IgD-negative memory B cell (primary cell): ENCODE measurements at regions not wholly inside any gene's neighbourhood (a gene's known extent, or its start where the extent isn't known, plus 50 kb on each side); places are given as distances from the start of the nearest gene placed in this dataset.
"Not testable (repeated sequence)": the region's sequence is repeated elsewhere in the genome, so short reads cannot be mapped to it uniquely, and the experiment has no call there.

Source experiments
- H3K27ac Mint-ChIP-seq, 3 donors: one replicate each; pipeline ENCODE4 v1.8.0; 2020 to 2022; ENCODE audit warnings: mild to moderate bottlenecking in 3 of 3, mixed read lengths in 3 of 3, moderate library complexity in 1 of 3
- H3K27me3 Mint-ChIP-seq: one replicate; pipeline ENCODE4 v1.8.0; 2021; ENCODE audit warnings: mixed read lengths
- H3K36me3 Mint-ChIP-seq: one replicate; pipeline ENCODE4 v1.8.0; 2020; ENCODE audit warnings: mild to moderate bottlenecking, mixed read lengths
- H3K4me1 Mint-ChIP-seq, 3 donors: one replicate each; pipeline ENCODE4 v1.8.0; 2020 to 2022; ENCODE audit warnings: mixed read lengths in 3 of 3, mild to moderate bottlenecking in 1 of 3
- H3K4me3 Mint-ChIP-seq, 4 donors: one replicate each; pipeline ENCODE4 v1.8.0; 2020 to 2022; ENCODE audit warnings: mild to moderate bottlenecking in 4 of 4, mixed read lengths in 4 of 4, moderate library complexity in 3 of 4
- H3K9me3 Mint-ChIP-seq, 3 donors: one replicate each; pipeline ENCODE4 v1.8.0; 2020 to 2021; ENCODE audit warnings: mixed read lengths in 3 of 3, mild to moderate bottlenecking in 1 of 3

- Mint-ChIP-seq H3K4me3 (no peak overlapping the region), H3K4me1 (no peaks in the 10 kb centered on the region), H3K9me3 (peaks cover 3 to 7% (median 6%) of the 10 kb centered on the region in 3 donors), H3K27ac (no peak overlapping the region), H3K27me3 (no peaks in the 10 kb centered on the region), H3K36me3 (no peaks in the 10 kb centered on the region)
Observed at GRCh38 chr16:7792346-7792745, 459.7 kb downstream of the RBFOX1 start.

- Mint-ChIP-seq H3K4me3 (no peak overlapping the region), H3K27me3 (no peaks in the 10 kb centered on the region), H3K9me3 (peaks cover 4 to 7% (median 6%) of the 10 kb centered on the region in 3 donors), H3K4me1 (no peaks in the 10 kb centered on the region), H3K27ac (no peak overlapping the region), H3K36me3 (no peaks in the 10 kb centered on the region)
Observed at GRCh38 chr16:7791028-7791590, 458.5 kb downstream of the RBFOX1 start.

- Mint-ChIP-seq H3K4me3 (no peak overlapping the region), H3K27ac (no peak overlapping the region), H3K36me3 (peaks cover 1% of the 10 kb centered on the region), H3K9me3 (peaks cover 5 to 19% (median 14%) of the 10 kb centered on the region in 3 donors), H3K27me3 (no peaks in the 10 kb centered on the region), H3K4me1 (no peaks in the 10 kb centered on the region)
Observed at GRCh38 chr16:7775072-7775488, 442.4 kb downstream of the RBFOX1 start.

GRCh38 chr16:7772722-7773121 lies 440.1 kb downstream of the RBFOX1 start:
- Mint-ChIP-seq H3K4me1 (no peaks in the 10 kb centered on the region), H3K36me3 (peaks cover 1% of the 10 kb centered on the region), H3K27me3 (no peaks in the 10 kb centered on the region), H3K27ac (no peak overlapping the region), H3K9me3 (peaks cover 7 to 10% (median 8%) of the 10 kb centered on the region in 3 donors), H3K4me3 (peak overlapping the region in 1 of 4 donors; percentile 35)

GRCh38 chr16:7769091-7769490 lies 436.4 kb downstream of the RBFOX1 start:
- not testable (repeated sequence) for H3K27me3 Mint-ChIP-seq, H3K4me3 Mint-ChIP-seq, H3K36me3 Mint-ChIP-seq, H3K4me1 Mint-ChIP-seq, H3K9me3 Mint-ChIP-seq, H3K27ac Mint-ChIP-seq

GRCh38 chr16:7765079-7765550 lies 432.5 kb downstream of the RBFOX1 start:
- Mint-ChIP-seq H3K27me3 (no peaks in the 10 kb centered on the region), H3K4me3 (no peak overlapping the region), H3K9me3 (peaks cover under 1 to 5% (median 2%) of the 10 kb centered on the region in 3 donors), H3K27ac (no peak overlapping the region), H3K4me1 (no peaks in the 10 kb centered on the region), H3K36me3 (no peaks in the 10 kb centered on the region)

- no peaks in the 10 kb centered on the region for H3K4me1 Mint-ChIP-seq
- no peak overlapping the region for H3K4me3 Mint-ChIP-seq
- H3K27me3 Mint-ChIP-seq, result no peaks in the 10 kb centered on the region
- peaks cover 2 to 5% (median 5%) of the 10 kb centered on the region in 3 donors for H3K9me3 Mint-ChIP-seq
- no peak overlapping the region for H3K27ac Mint-ChIP-seq
- no peaks in the 10 kb centered on the region for H3K36me3 Mint-ChIP-seq
Observed at GRCh38 chr16:7763111-7763510, 430.5 kb downstream of the RBFOX1 start.
